ENCODE measurements at regions not wholly inside any gene's neighbourhood (a gene's known extent, or its start where the extent isn't known, plus 50 kb on each side); places are given as distances from the start of the nearest gene placed in this dataset.
"Not testable (repeated sequence)": the region's sequence is repeated elsewhere in the genome, so short reads cannot be mapped to it uniquely, and the experiment has no call there.

DNA sequence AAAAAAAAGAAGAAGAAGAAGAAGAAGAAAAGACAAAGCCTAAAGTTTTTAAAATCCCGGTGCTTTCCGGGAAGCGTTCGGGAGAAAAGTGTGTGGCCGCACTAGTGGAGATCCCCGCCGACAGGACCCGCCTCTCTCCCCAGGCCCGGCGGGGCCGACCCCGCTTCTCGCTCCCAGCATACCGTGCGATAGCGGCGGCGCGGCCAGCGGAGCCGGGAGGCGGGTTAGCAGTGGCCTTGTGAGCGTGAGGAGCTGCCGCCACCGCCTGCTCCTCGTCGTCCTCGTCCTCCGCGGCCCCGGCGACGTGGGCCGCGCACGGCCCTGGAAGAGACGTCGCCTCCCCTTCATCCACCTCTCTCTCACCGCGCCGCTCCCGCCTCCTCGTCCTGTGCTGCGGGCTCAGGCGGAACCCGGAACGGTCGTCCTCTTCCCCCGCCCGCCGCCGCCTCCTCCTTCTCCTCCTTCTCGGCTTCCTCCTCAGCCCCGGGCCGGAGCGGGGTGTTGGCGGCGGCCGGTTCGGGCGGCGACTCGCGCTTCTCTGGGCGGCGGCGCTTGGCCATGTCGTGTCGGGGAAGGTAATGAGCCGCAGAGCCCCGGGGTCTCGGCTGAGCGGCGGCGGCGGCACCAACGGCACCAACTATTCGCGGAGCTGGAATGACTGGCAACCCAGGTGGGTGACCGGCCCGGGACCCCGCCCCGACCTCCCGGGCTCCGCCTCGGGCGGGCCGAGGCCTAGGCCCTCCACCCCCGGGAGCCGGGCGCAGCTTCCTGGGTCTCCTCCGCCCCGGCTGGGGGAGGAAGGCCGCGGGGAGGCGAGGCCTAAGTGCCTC lies 62.6 kb upstream of the CDR2 start:
- intact Hi-C loops (cut with micrococcal nuclease); H3K4me1 Mint-ChIP-seq; H3K9me3 Mint-ChIP-seq; H3K36me3 Mint-ChIP-seq (ENCODE audit: low read depth); H3K27me3 Mint-ChIP-seq: not testable (repeated sequence)
- DNase-seq: peak; percentile 93
- Mint-ChIP-seq H3K27ac (peak overlapping the region; percentile 95), H3K4me3 (peak overlapping the region; percentile 92)

GRCh38 chr16:22436326-22436822 lies 62.0 kb upstream of the CDR2 start:
- H3K4me1 Mint-ChIP-seq; H3K27me3 Mint-ChIP-seq; H3K9me3 Mint-ChIP-seq; intact Hi-C loops (cut with micrococcal nuclease); DNase-seq; H3K36me3 Mint-ChIP-seq (ENCODE audit: low read depth): not testable (repeated sequence)
- Mint-ChIP-seq H3K27ac (peak overlapping the region; percentile 95), H3K4me3 (peak overlapping the region; percentile 92)

- H3K9me3 Mint-ChIP-seq; DNase-seq; H3K27me3 Mint-ChIP-seq; H3K4me3 Mint-ChIP-seq; intact Hi-C loops (cut with micrococcal nuclease); H3K4me1 Mint-ChIP-seq; H3K27ac Mint-ChIP-seq: not testable (repeated sequence)
- peaks cover 21% of the 10 kb centered on the region for H3K36me3 Mint-ChIP-seq (ENCODE audit: low read depth)
Measured at GRCh38 chr16:22431314-22431713, 56.9 kb upstream of the CDR2 start.

- Mint-ChIP-seq H3K36me3 (ENCODE audit: low read depth) (peaks cover 38% of the 10 kb centered on the region), H3K4me1 (peaks cover 5% of the 10 kb centered on the region), H3K9me3 (no peaks in the 10 kb centered on the region), H3K4me3 (no peak overlapping the region), H3K27ac (peak overlapping the region; percentile 24), H3K27me3 (no peaks in the 10 kb centered on the region)
- no peak for DNase-seq
- intact Hi-C loops (cut with micrococcal nuclease): no loop called here
Measured at GRCh38 chr16:22428654-22429053, 54.2 kb upstream of the CDR2 start.

DNA sequence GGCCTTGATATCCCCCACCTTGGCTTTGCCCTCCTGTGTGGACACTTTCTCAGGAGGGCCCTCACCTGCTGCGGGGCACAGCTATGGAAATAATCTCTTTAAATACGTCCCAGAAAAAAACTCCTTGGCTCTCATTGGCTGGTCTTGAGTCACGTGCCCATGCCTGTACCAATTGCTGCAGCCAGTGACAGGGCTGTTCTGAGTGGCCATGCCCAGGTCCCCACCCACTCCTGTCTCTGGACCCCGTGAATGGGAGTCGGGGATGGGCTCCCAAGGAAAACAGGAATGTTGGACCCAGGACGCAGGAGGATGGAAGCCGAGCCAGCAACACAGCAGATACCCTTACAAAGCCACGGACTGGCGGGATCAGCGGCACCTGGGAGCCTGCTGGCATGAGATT lies 53.1 kb upstream of the CDR2 start:
- intact Hi-C loops (cut with micrococcal nuclease): no loop called here
- Mint-ChIP-seq H3K27me3 (no peaks in the 10 kb centered on the region), H3K4me3 (no peak overlapping the region), H3K27ac (no peak overlapping the region), H3K36me3 (ENCODE audit: low read depth) (peaks cover 43% of the 10 kb centered on the region), H3K9me3 (no peaks in the 10 kb centered on the region), H3K4me1 (peaks cover 5% of the 10 kb centered on the region)
- DNase-seq: no peak

GRCh38 chr16:22425847-22426246 lies 51.4 kb upstream of the CDR2 start:
- H3K27me3 Mint-ChIP-seq: no peaks in the 10 kb centered on the region
- no peak overlapping the region for H3K4me3 Mint-ChIP-seq
- H3K4me1 Mint-ChIP-seq: peaks cover 5% of the 10 kb centered on the region
- H3K36me3 Mint-ChIP-seq (ENCODE audit: low read depth): peaks cover 42% of the 10 kb centered on the region
- no peaks in the 10 kb centered on the region for H3K9me3 Mint-ChIP-seq
- intact Hi-C loops (cut with micrococcal nuclease): no loop called here
- no peak overlapping the region for H3K27ac Mint-ChIP-seq
- no peak for DNase-seq

DNA sequence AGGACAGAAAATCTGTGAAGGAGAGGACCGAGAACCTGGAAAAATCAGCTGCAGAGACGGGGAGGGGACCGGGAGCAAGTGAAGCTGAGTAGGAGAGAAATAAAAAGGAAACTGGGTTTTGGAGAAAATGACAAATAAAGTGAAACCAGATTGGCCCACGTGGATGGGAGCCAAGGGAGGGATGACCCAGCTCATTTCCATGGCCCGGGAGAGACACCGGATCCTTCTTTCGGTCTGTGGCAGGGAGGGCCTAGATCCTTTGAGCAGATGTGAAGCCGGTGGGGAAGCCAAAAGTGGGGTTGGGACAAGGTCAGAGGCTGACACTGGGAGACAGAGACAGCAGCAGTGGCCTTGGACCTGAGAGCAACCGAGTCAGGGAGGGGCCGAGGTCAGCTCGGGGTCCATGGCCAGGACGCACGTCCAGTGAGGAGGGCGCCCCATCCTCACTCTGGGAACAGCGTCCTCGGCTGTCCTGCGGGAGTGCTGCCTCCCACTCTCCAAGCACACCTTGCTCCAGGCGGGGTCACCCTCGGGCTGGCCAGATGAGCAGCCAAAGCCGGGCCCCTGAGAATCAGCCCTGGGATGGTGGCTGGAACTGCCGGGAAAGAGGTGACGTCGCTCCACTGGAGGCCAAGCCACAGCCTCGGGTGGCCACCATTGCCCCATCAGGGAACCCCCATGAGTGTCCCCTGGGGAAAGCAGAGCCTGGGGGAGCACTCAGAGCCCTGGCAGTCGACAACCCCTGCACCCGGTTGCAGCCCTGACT lies 50.8 kb upstream of the CDR2 start:
- H3K27ac Mint-ChIP-seq: no peak overlapping the region
- peaks cover 43% of the 10 kb centered on the region for H3K36me3 Mint-ChIP-seq (ENCODE audit: low read depth)
- no peak for DNase-seq
- H3K4me1 Mint-ChIP-seq: peaks cover 4% of the 10 kb centered on the region
- no peaks in the 10 kb centered on the region for H3K9me3 Mint-ChIP-seq
- no peaks in the 10 kb centered on the region for H3K27me3 Mint-ChIP-seq
- no peak overlapping the region for H3K4me3 Mint-ChIP-seq
- intact Hi-C loops (cut with micrococcal nuclease): no loop called here

DNA sequence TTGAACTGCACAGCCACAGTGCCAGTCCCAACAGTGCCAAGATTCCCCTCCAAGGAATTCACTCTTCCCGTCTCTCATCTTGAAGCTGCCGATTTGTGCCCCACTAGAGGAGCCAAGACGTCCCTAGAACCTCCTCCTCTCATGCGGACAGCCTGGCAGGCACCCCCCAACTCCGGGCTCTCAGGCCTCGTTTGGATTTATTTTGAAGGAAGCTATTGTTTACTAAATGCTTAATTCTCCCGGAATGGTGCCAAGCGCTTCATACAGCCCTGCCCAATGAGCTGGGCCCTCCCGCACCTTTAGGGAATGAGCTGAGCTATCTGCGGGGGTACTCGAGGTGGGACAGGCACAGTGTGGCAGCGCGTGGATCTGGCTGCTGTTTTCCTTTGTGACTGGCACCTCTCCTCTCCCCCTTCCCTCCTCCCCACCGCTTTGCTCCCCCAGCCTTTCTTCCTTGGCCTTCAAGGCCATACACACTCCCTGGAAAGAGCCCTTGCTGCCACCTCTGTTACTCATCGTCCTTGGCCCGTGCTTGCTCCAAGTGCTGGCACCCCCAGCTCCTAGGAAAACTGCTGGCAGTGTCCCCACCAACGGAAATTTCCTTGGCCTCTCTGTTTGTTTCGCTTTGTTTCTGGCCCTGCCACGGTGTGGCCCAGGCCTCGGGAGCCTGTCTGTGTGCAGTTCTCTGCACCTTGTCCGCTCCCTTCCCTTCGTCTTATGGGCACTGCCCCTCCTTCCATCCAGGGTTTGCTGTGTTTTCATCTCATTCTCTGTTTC lies 49.9 kb upstream of the CDR2 start:
- peak; percentile 55 for DNase-seq
- intact Hi-C loops (cut with micrococcal nuclease): no loop called here
- no peaks in the 10 kb centered on the region for H3K9me3 Mint-ChIP-seq
- peaks cover 4% of the 10 kb centered on the region for H3K4me1 Mint-ChIP-seq
- H3K36me3 Mint-ChIP-seq (ENCODE audit: low read depth): peaks cover 43% of the 10 kb centered on the region
- no peak overlapping the region for H3K4me3 Mint-ChIP-seq
- H3K27me3 Mint-ChIP-seq: no peaks in the 10 kb centered on the region
- no peak overlapping the region for H3K27ac Mint-ChIP-seq

All from activated CD4-positive, alpha-beta T cell treated with anti-CD3 and anti-CD28 coated beads, Interleukin-2, amount 10 ng/mL, durations not matched to agents 24 days and 14 days (primary cell).